ENCODE measurements at regions not wholly inside any gene's neighbourhood (a gene's known extent, or its start where the extent isn't known, plus 50 kb on each side); places are given as distances from the start of the nearest gene placed in this dataset.

DNA sequence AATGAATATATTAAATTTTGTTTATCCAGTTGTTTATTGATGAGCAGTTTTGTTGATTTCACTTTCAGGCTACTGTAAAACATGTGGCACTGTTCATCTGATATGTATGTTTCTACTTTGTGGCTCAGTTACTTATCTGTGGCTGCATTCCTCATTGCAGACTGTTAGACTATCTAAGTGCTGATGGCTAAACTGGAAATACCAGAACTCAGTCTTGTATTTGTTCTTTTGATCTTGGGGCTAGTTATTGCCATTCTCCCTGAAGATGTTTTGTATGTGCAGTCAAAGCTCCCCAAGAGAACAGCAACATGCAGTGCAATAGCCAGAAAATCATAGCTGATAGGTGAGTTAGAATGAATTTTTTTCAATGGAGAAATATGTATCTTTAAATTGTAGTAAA is 162.2 kb downstream of the GADD45G start:
- ChIA-PET POLR2A (no interaction called here), CTCF (no interaction called here)
- H3K9me3 Mint-ChIP-seq (ENCODE audit: unreplicated experiment) = no peaks in the 10 kb centered on the region
- Histone ChIP-seq H3K9me3 (no peaks in the 10 kb centered on the region), H3K4me1 (no peaks in the 10 kb centered on the region; the same call in 1 of the 2 replicates), H3K36me3 (ENCODE audit: control insufficient read depth, insufficient read depth, low read length) (no peaks in the 10 kb centered on the region), H3K4me3 (ENCODE audit: low read depth, low read length) (no peak overlapping the region), H3K27me3 (replicated peaks; ENCODE audit: control insufficient read depth, insufficient read depth, low read length) (no peaks in the 10 kb centered on the region)
- no peaks in the 10 kb centered on the region for H3K27me3 Mint-ChIP-seq (ENCODE audit: insufficient read depth, unreplicated experiment)
- H3K27ac Mint-ChIP-seq (ENCODE audit: unreplicated experiment) = peak overlapping the region; percentile 19
- no peak overlapping the region for H3K4me3 Mint-ChIP-seq (ENCODE audit: unreplicated experiment)
- BruUV-seq (replicated peaks) = no TSS peak
- intact Hi-C loops (cut with micrococcal nuclease; ENCODE audit: unreplicated experiment) = no loop called here
- H3K36me3 Mint-ChIP-seq (ENCODE audit: insufficient read depth, unreplicated experiment) = no peaks in the 10 kb centered on the region
- TF ChIP-seq, protein P1, sequence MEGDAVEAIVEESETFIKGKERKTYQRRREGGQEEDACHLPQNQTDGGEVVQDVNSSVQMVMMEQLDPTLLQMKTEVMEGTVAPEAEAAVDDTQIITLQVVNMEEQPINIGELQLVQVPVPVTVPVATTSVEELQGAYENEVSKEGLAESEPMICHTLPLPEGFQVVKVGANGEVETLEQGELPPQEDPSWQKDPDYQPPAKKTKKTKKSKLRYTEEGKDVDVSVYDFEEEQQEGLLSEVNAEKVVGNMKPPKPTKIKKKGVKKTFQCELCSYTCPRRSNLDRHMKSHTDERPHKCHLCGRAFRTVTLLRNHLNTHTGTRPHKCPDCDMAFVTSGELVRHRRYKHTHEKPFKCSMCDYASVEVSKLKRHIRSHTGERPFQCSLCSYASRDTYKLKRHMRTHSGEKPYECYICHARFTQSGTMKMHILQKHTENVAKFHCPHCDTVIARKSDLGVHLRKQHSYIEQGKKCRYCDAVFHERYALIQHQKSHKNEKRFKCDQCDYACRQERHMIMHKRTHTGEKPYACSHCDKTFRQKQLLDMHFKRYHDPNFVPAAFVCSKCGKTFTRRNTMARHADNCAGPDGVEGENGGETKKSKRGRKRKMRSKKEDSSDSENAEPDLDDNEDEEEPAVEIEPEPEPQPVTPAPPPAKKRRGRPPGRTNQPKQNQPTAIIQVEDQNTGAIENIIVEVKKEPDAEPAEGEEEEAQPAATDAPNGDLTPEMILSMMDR (IDR thresholded peaks at IDR 0.05; ENCODE audit: insufficient read depth in 1 of 2, low read depth in 1 of 2, low read length in 1 of 2, severe bottlenecking in 1 of 2, unreplicated experiment in 1 of 2) = no peak
- H3K4me1 Mint-ChIP-seq (ENCODE audit: low read depth, unreplicated experiment) = peaks cover 14% of the 10 kb centered on the region
- DNase-seq = peak in 1 of 2 experiments; percentile 25

DNA sequence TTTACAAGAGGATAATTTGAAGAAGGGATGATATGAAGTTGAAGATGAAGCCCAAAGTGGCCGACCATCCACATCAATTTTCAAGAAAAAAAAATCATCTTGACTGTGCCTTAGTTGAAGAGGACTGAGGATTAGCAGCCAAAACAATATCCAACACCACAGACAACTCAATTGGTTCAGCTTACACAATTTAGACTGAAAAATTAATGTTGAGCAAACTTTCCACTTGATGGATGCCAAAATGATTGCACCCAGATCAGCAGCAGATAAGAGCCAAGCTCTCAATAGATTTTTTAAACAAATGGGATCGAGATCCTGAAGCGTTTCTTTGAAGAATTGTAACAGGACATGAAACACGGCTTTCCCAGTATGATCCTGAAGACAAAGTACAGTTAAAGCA is 163.2 kb downstream of the GADD45G start:
- TF ChIP-seq, protein P1 (IDR thresholded peaks at IDR 0.05; ENCODE audit: insufficient read depth in 1 of 2, low read depth in 1 of 2, low read length in 1 of 2, severe bottlenecking in 1 of 2, unreplicated experiment in 1 of 2) = no peak
- no peaks in the 10 kb centered on the region; the same call in 1 of the 2 replicates for H3K4me1 ChIP-seq
- H3K27me3 ChIP-seq (replicated peaks; ENCODE audit: control insufficient read depth, insufficient read depth, low read length) = no peaks in the 10 kb centered on the region
- Mint-ChIP-seq H3K4me3 (ENCODE audit: unreplicated experiment) (no peak overlapping the region), H3K36me3 (ENCODE audit: insufficient read depth, unreplicated experiment) (no peaks in the 10 kb centered on the region), H3K9me3 (ENCODE audit: unreplicated experiment) (no peaks in the 10 kb centered on the region), H3K4me1 (ENCODE audit: low read depth, unreplicated experiment) (peaks cover 14% of the 10 kb centered on the region), H3K27ac (ENCODE audit: unreplicated experiment) (no peak overlapping the region), H3K27me3 (ENCODE audit: insufficient read depth, unreplicated experiment) (no peaks in the 10 kb centered on the region)
- CTCF ChIA-PET = no interaction called here
- DNase-seq = no peak
- no peaks in the 10 kb centered on the region for H3K36me3 ChIP-seq (ENCODE audit: control insufficient read depth, insufficient read depth, low read length)
- BruUV-seq (replicated peaks) = no TSS peak
- no peak overlapping the region for H3K4me3 ChIP-seq (ENCODE audit: low read depth, low read length)
- H3K9me3 ChIP-seq = no peaks in the 10 kb centered on the region
- POLR2A ChIA-PET = no interaction called here
- intact Hi-C loops (cut with micrococcal nuclease; ENCODE audit: unreplicated experiment) = no loop called here

DNA sequence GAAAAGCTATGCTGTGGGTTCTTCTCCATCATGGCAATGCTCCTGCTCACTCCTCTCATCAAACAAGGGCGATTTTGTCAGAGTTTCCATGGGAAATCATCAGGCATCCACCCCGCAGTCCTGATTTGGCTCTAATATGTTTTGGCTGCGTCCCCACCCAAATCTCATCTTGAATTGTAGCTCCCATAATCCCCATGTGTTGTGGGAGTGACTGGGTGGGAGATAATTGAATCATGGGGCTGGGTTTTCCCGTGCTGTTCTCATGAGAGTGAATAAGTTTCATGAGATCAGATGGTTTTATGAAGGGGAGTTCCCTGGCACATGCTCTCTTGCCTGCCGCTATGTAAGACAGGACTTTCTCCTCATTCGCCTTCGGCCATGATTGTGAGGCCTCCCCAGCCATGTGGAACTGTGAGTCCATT is 163.8 kb downstream of the GADD45G start:
- TF ChIP-seq, protein P1 (IDR thresholded peaks at IDR 0.05; ENCODE audit: insufficient read depth in 1 of 2, low read depth in 1 of 2, low read length in 1 of 2, severe bottlenecking in 1 of 2, unreplicated experiment in 1 of 2) = no peak
- Mint-ChIP-seq H3K4me3 (ENCODE audit: unreplicated experiment) (no peak overlapping the region), H3K4me1 (ENCODE audit: low read depth, unreplicated experiment) (peaks cover 14% of the 10 kb centered on the region), H3K27ac (ENCODE audit: unreplicated experiment) (no peak overlapping the region), H3K36me3 (ENCODE audit: insufficient read depth, unreplicated experiment) (no peaks in the 10 kb centered on the region), H3K27me3 (ENCODE audit: insufficient read depth, unreplicated experiment) (no peaks in the 10 kb centered on the region), H3K9me3 (ENCODE audit: unreplicated experiment) (no peaks in the 10 kb centered on the region)
- ChIA-PET POLR2A (no interaction called here), CTCF (no interaction called here)
- H3K27me3 ChIP-seq (replicated peaks; ENCODE audit: control insufficient read depth, insufficient read depth, low read length) = no peaks in the 10 kb centered on the region
- DNase-seq = no peak
- BruUV-seq (replicated peaks) = no TSS peak
- H3K4me1 ChIP-seq = no peaks in the 10 kb centered on the region; the same call in 1 of the 2 replicates
- H3K36me3 ChIP-seq (ENCODE audit: control insufficient read depth, insufficient read depth, low read length) = no peaks in the 10 kb centered on the region
- no peaks in the 10 kb centered on the region for H3K9me3 ChIP-seq
- no peak overlapping the region for H3K4me3 ChIP-seq (ENCODE audit: low read depth, low read length)
- intact Hi-C loops (cut with micrococcal nuclease; ENCODE audit: unreplicated experiment) = no loop called here

Data from Caco-2 (cell line).